Right lobe of liver (tissue), 4 donors: ENCODE measurements at regions not wholly inside any gene's neighbourhood (a gene's known extent, or its start where the extent isn't known, plus 50 kb on each side); places are given as distances from the start of the nearest gene placed in this dataset.

Experiments used
- CTCF ChIP-seq, 4 donors: fragments of 200-600 bp in 3 of 4; fragments of 450-650 bp in 1 of 4; IDR thresholded peaks; one replicate each; pipeline versions ENCODE4 v1.5.1 to v1.8.0; 2016 to 2022; ENCODE audit warnings: antibody characterized with exemption in 4 of 4, mild to moderate bottlenecking in 2 of 4
- POLR2A ChIP-seq: fragments of 450-650 bp; IDR thresholded peaks from one replicate; pipeline ENCODE4 v1.6.1; 2017; ENCODE audit warnings: antibody characterized with exemption, mild to moderate bottlenecking
- donor health status: DM: no; HTN: no; CAD: no.
- donor health status: DM: no; HTN: no; CAD: no.
- donor health status: DM: no; HTN: yes; CAD: no.

GRCh38 chr15:97909291-97909891, 51.1 kb upstream of the ARRDC4 start:
- TF ChIP-seq CTCF (IDR thresholded peaks at IDR 0.05), result peak; percentile 89 to 97 (median 93)
- no peak for TF ChIP-seq POLR2A
